ENCODE measurements at regions not wholly inside any gene's neighbourhood (a gene's known extent, or its start where the extent isn't known, plus 50 kb on each side); places are given as distances from the start of the nearest gene placed in this dataset.

DNA sequence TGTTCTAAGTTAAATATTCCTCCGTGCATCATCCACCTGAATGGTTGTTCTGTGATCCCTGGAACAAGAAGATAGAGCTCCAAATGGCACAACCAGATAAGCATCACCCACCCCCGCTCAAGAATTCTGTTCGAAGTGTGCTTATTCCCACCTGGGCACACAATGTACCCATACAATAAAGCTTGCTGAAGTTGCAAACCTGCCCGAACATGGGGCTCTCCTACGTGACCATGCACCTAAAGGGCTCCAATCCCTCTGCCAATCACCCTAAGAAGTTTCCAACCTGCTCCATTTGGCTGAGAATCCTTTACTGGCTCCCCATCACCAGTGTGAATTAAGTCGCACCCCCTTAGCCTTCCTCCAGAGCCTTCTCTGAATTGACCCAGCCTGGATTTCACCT lies 1157.4 kb downstream of the TBC1D22A start:
- RAD21 ChIA-PET (ENCODE audit: low non-redundant PET in 1 of 2, low total read pairs in 2 of 2, uncharacterized antibody in 2 of 2, unreplicated experiment in 2 of 2), result no interaction called here
- CTCF ChIA-PET, result no interaction called here
- BruUV-seq (replicated peaks), result no TSS peak
- ATAC-seq (no peak), DNase-seq (ENCODE audit: low read depth, low spot score) (no peak)
- no peaks in the 10 kb centered on the region for H3K36me3 ChIP-seq (ENCODE audit: control insufficient read depth in 1 of 2, insufficient read depth in 2 of 2, low read length in 2 of 2)
- no peaks in the 10 kb centered on the region for H3K27me3 ChIP-seq (ENCODE audit: insufficient read depth, low read length)
- no peaks in the 10 kb centered on the region for H4K20me1 ChIP-seq (ENCODE audit: insufficient read depth)
- POLR2A ChIA-PET, result no interaction called here
- intact Hi-C loops (cut with micrococcal nuclease), result no loop called here
- no peaks in the 10 kb centered on the region for H3K4me1 ChIP-seq (ENCODE audit: control insufficient read depth in 1 of 2, insufficient read depth in 2 of 2, low read length in 2 of 2)
- H3K9ac ChIP-seq (ENCODE audit: low read length), result no peak overlapping the region
- no peak overlapping the region for H3K27ac ChIP-seq (ENCODE audit: low read depth, low read length)
- no peak for TF ChIP-seq CEBPB (IDR thresholded peaks at IDR 0.05; ENCODE audit: low read depth)
- TF ChIP-seq ELF1 (IDR thresholded peaks at IDR 0.05; ENCODE audit: borderline replicate concordance, low read depth), result no peak
- TF ChIP-seq JUND (IDR thresholded peaks at IDR 0.05), result no peak
- TF ChIP-seq, protein P1, sequence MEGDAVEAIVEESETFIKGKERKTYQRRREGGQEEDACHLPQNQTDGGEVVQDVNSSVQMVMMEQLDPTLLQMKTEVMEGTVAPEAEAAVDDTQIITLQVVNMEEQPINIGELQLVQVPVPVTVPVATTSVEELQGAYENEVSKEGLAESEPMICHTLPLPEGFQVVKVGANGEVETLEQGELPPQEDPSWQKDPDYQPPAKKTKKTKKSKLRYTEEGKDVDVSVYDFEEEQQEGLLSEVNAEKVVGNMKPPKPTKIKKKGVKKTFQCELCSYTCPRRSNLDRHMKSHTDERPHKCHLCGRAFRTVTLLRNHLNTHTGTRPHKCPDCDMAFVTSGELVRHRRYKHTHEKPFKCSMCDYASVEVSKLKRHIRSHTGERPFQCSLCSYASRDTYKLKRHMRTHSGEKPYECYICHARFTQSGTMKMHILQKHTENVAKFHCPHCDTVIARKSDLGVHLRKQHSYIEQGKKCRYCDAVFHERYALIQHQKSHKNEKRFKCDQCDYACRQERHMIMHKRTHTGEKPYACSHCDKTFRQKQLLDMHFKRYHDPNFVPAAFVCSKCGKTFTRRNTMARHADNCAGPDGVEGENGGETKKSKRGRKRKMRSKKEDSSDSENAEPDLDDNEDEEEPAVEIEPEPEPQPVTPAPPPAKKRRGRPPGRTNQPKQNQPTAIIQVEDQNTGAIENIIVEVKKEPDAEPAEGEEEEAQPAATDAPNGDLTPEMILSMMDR (IDR thresholded peaks at IDR 0.05 in 2 of 3, conservative IDR thresholded peaks at IDR 0.05 in 1 of 3; ENCODE audit: borderline replicate concordance in 1 of 3, insufficient read depth in 1 of 3, low read depth in 2 of 3, low read length in 2 of 3), result no peak
- TF ChIP-seq CBX3 (IDR thresholded peaks at IDR 0.05; ENCODE audit: low read depth), result no peak
- TF ChIP-seq SP1 (IDR thresholded peaks at IDR 0.05; ENCODE audit: low read depth), result no peak
- no peak for TF ChIP-seq ZFX (IDR thresholded peaks at IDR 0.05)
- no peak for TF ChIP-seq FOSL1 (IDR thresholded peaks at IDR 0.05; ENCODE audit: low read depth)
- TF ChIP-seq, protein P2, sequence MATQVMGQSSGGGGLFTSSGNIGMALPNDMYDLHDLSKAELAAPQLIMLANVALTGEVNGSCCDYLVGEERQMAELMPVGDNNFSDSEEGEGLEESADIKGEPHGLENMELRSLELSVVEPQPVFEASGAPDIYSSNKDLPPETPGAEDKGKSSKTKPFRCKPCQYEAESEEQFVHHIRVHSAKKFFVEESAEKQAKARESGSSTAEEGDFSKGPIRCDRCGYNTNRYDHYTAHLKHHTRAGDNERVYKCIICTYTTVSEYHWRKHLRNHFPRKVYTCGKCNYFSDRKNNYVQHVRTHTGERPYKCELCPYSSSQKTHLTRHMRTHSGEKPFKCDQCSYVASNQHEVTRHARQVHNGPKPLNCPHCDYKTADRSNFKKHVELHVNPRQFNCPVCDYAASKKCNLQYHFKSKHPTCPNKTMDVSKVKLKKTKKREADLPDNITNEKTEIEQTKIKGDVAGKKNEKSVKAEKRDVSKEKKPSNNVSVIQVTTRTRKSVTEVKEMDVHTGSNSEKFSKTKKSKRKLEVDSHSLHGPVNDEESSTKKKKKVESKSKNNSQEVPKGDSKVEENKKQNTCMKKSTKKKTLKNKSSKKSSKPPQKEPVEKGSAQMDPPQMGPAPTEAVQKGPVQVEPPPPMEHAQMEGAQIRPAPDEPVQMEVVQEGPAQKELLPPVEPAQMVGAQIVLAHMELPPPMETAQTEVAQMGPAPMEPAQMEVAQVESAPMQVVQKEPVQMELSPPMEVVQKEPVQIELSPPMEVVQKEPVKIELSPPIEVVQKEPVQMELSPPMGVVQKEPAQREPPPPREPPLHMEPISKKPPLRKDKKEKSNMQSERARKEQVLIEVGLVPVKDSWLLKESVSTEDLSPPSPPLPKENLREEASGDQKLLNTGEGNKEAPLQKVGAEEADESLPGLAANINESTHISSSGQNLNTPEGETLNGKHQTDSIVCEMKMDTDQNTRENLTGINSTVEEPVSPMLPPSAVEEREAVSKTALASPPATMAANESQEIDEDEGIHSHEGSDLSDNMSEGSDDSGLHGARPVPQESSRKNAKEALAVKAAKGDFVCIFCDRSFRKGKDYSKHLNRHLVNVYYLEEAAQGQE (IDR thresholded peaks at IDR 0.05; ENCODE audit: low read depth), result no peak
- TF ChIP-seq, protein P3, sequence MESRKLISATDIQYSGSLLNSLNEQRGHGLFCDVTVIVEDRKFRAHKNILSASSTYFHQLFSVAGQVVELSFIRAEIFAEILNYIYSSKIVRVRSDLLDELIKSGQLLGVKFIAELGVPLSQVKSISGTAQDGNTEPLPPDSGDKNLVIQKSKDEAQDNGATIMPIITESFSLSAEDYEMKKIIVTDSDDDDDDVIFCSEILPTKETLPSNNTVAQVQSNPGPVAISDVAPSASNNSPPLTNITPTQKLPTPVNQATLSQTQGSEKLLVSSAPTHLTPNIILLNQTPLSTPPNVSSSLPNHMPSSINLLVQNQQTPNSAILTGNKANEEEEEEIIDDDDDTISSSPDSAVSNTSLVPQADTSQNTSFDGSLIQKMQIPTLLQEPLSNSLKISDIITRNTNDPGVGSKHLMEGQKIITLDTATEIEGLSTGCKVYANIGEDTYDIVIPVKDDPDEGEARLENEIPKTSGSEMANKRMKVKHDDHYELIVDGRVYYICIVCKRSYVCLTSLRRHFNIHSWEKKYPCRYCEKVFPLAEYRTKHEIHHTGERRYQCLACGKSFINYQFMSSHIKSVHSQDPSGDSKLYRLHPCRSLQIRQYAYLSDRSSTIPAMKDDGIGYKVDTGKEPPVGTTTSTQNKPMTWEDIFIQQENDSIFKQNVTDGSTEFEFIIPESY (IDR thresholded peaks at IDR 0.05; ENCODE audit: extremely low read depth, insufficient replicate concordance, low read length), result no peak
- TF ChIP-seq POLR2AphosphoS5 (IDR thresholded peaks at IDR 0.05; ENCODE audit: low read depth, low read length), result no peak
- H3K9me2 ChIP-seq (ENCODE audit: insufficient read depth), result no peaks in the 10 kb centered on the region
- no peak overlapping the region for H2AFZ ChIP-seq (ENCODE audit: low read depth, low read length, poor library complexity, severe bottlenecking)
- peaks cover 4 to 9% of the 10 kb centered on the region in 2 experiments; a peak in 1 of 4 replicates for H3K9me3 ChIP-seq (ENCODE audit: control insufficient read depth in 1 of 2, insufficient read depth in 1 of 2, low read depth in 1 of 2, low read length in 2 of 2)
- no peaks in the 10 kb centered on the region for H3K79me2 ChIP-seq (ENCODE audit: insufficient read depth, low read length)
- no peak overlapping the region for H3K4me3 ChIP-seq (replicated peaks in 1 of 2; ENCODE audit: low read depth in 1 of 2, low read length in 2 of 2)
- no peak overlapping the region for H3K4me2 ChIP-seq (ENCODE audit: low read length)
